ENCODE measurements at regions not wholly inside any gene's neighbourhood (a gene's known extent, or its start where the extent isn't known, plus 50 kb on each side); places are given as distances from the start of the nearest gene placed in this dataset.

DNA sequence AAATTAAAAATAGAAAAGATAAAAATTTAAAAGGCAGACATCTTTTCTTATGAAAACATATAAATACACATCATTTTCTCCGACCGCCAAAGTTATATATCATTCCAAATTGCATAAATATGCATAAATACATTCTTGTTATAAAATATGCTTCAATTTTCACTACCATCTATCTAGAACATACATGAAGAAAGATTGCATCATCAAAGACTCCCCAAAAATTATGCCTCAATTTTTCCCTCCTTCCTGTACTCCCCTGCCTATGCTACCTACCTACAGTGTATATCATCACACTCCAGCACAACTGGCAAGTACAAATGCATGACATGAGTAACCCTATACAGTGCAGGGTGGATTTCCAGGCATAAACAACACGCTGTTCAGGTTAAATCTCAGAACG, 49.9 kb upstream of the TENT5A start (continued):
- TF ChIP-seq, protein P1, sequence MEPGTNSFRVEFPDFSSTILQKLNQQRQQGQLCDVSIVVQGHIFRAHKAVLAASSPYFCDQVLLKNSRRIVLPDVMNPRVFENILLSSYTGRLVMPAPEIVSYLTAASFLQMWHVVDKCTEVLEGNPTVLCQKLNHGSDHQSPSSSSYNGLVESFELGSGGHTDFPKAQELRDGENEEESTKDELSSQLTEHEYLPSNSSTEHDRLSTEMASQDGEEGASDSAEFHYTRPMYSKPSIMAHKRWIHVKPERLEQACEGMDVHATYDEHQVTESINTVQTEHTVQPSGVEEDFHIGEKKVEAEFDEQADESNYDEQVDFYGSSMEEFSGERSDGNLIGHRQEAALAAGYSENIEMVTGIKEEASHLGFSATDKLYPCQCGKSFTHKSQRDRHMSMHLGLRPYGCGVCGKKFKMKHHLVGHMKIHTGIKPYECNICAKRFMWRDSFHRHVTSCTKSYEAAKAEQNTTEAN (CRISPR knock-in tag; IDR thresholded peaks at IDR 0.05) = no peak
- TF ChIP-seq PREB (CRISPR knock-in tag; IDR thresholded peaks at IDR 0.05; ENCODE audit: borderline replicate concordance) = no peak

Measured in WTC11 (cell line).